ENCODE measurements at regions not wholly inside any gene's neighbourhood (a gene's known extent, or its start where the extent isn't known, plus 50 kb on each side); places are given as distances from the start of the nearest gene placed in this dataset.

DNA sequence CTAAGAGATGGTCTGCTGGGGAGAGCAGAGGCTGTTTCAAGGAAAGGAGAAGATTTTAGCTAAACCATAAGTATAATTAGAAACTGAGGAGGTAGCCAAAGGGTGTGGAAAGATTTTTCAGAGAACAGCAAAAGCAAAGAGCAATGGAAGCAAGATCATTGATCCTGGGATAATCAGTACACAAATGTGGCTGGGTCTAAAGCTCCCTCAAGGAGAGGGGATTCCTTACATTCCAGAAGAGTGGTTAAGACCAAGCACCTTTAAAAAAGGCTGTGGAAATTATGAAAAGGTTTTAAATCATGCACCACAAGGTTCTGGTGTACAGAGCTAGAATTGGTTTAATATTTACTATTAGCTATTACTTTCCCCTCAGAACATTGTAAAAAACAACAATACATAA, 246.0 kb upstream of the UBE2E3 start:
- TF ChIP-seq TAF1 (IDR thresholded peaks at IDR 0.05; ENCODE audit: borderline replicate concordance, low read depth, low read length) = no peak
- TF ChIP-seq POLR2A (IDR thresholded peaks at IDR 0.05; ENCODE audit: low read depth, low read length) = no peak
- no peak for TF ChIP-seq POLR2AphosphoS5 (IDR thresholded peaks at IDR 0.05; ENCODE audit: low read depth, low read length)
